ENCODE measurements at regions not wholly inside any gene's neighbourhood (a gene's known extent, or its start where the extent isn't known, plus 50 kb on each side); places are given as distances from the start of the nearest gene placed in this dataset.

- Histone ChIP-seq H3K9me3 (ENCODE audit: severe bottlenecking) (no peaks in the 10 kb centered on the region), H3K36me3 (ENCODE audit: low read depth) (no peaks in the 10 kb centered on the region), H3K27ac (ENCODE audit: poor library complexity, severe bottlenecking) (peak overlapping the region; percentile 89), H3K4me1 (ENCODE audit: insufficient read depth, poor library complexity, severe bottlenecking) (peaks cover 38% of the 10 kb centered on the region), H3K27me3 (ENCODE audit: insufficient read depth, poor library complexity, severe bottlenecking) (no peaks in the 10 kb centered on the region), H3K4me3 (ENCODE audit: severe bottlenecking) (no peak overlapping the region)
- DNase-seq (ENCODE audit: low spot score) (no peak), ATAC-seq (ENCODE audit: low read depth) (peak; percentile 81)
- TF ChIP-seq CTCF (IDR thresholded peaks at IDR 0.05; ENCODE audit: poor library complexity, severe bottlenecking): peak; percentile 96
Measured at GRCh38 chr1:181142096-181142958, 53.8 kb downstream of the IER5 start.

- no peak for TF ChIP-seq CTCF (IDR thresholded peaks at IDR 0.05; ENCODE audit: poor library complexity, severe bottlenecking)
- H3K4me3 ChIP-seq (ENCODE audit: severe bottlenecking): no peak overlapping the region
- no peak for DNase-seq (ENCODE audit: low spot score)
- H3K4me1 ChIP-seq (ENCODE audit: insufficient read depth, poor library complexity, severe bottlenecking): peaks cover 38% of the 10 kb centered on the region
- H3K27me3 ChIP-seq (ENCODE audit: insufficient read depth, poor library complexity, severe bottlenecking): no peaks in the 10 kb centered on the region
- no peak for ATAC-seq (ENCODE audit: low read depth)
- no peaks in the 10 kb centered on the region for H3K9me3 ChIP-seq (ENCODE audit: severe bottlenecking)
- no peaks in the 10 kb centered on the region for H3K36me3 ChIP-seq (ENCODE audit: low read depth)
- H3K27ac ChIP-seq (ENCODE audit: poor library complexity, severe bottlenecking): peak overlapping the region; percentile 89
Measured at GRCh38 chr1:181143102-181143859, 54.8 kb downstream of the IER5 start.

GRCh38 chr1:181144238-181144637 is 55.7 kb downstream of the IER5 start:
- TF ChIP-seq CTCF (IDR thresholded peaks at IDR 0.05; ENCODE audit: poor library complexity, severe bottlenecking): no peak
- peaks cover 36% of the 10 kb centered on the region for H3K4me1 ChIP-seq (ENCODE audit: insufficient read depth, poor library complexity, severe bottlenecking)
- no peaks in the 10 kb centered on the region for H3K36me3 ChIP-seq (ENCODE audit: low read depth)
- no peak for ATAC-seq (ENCODE audit: low read depth)
- no peaks in the 10 kb centered on the region for H3K27me3 ChIP-seq (ENCODE audit: insufficient read depth, poor library complexity, severe bottlenecking)
- H3K4me3 ChIP-seq (ENCODE audit: severe bottlenecking): no peak overlapping the region
- no peak for DNase-seq (ENCODE audit: low spot score)
- H3K9me3 ChIP-seq (ENCODE audit: severe bottlenecking): no peaks in the 10 kb centered on the region
- no peak overlapping the region for H3K27ac ChIP-seq (ENCODE audit: poor library complexity, severe bottlenecking)

- peak overlapping the region; percentile 12 for H3K27ac ChIP-seq (ENCODE audit: poor library complexity, severe bottlenecking)
- H3K27me3 ChIP-seq (ENCODE audit: insufficient read depth, poor library complexity, severe bottlenecking): no peaks in the 10 kb centered on the region
- peaks cover 6% of the 10 kb centered on the region for H3K4me1 ChIP-seq (ENCODE audit: insufficient read depth, poor library complexity, severe bottlenecking)
- DNase-seq (ENCODE audit: low spot score) (no peak), ATAC-seq (ENCODE audit: low read depth) (peak; percentile 76)
- H3K4me3 ChIP-seq (ENCODE audit: severe bottlenecking): no peak overlapping the region
- no peaks in the 10 kb centered on the region for H3K36me3 ChIP-seq (ENCODE audit: low read depth)
- TF ChIP-seq CTCF (IDR thresholded peaks at IDR 0.05; ENCODE audit: poor library complexity, severe bottlenecking): no peak
- H3K9me3 ChIP-seq (ENCODE audit: severe bottlenecking): no peaks in the 10 kb centered on the region
Measured at GRCh38 chr1:181148636-181149035, 60.1 kb downstream of the IER5 start.
